G401 (cell line): ENCODE measurements at regions not wholly inside any gene's neighbourhood (a gene's known extent, or its start where the extent isn't known, plus 50 kb on each side); places are given as distances from the start of the nearest gene placed in this dataset.

ENCODE experiments used
- DNase-seq: peaks from one replicate; pipeline ENCODE4 v3.0.0-alpha.2; 2015; ENCODE audit warnings: low spot score
- in situ Hi-C: cut with HindIII; loops from 2 replicates; pipeline ENCODE4 v1.10.0; 2016; ENCODE audit warnings: low sequenced_read_pairs, mixed read lengths

DNA sequence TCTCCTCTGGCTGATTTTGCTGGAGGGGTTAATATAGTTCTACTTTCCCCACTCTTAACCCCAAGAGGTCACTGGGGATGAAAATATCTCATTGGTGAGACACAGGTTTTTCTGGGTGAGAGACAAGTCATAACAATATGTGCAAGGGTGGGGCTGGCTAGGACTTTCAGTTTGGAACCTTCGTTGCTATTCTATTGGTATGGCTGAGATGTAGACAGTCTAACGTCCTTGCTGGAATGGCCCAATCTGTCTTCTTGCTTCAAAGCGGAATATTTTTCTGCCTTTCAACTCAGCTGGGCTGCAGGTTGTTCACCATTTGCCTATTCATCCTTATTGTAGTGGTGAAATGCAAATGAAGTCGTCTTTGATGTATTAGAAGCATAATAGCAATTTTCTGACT, 267.3 kb upstream of the MKI67 start:
- DNase-seq, result no peak
- in situ Hi-C loops, result no loop called here

DNA sequence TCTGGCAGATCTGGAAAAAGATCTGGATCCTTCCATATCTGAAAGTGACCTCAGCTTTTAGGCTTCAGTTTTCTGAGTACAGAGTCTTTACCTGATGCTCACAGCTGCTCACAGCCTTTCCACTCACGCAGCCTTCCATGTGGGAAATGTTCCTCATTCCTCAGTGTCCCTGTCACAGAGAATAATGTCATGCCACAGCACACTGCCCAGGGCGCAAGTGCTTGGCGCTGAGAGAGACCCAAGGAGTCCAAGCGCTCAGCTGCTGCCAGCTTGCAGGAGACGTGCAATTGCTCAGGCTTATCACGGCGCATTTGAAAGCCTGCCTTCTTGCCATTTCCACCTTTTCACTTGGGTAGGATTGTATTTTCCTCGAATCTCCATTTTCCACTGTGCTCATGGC, 271.9 kb upstream of the MKI67 start:
- in situ Hi-C loops, result no loop called here
- DNase-seq, result no peak

DNA sequence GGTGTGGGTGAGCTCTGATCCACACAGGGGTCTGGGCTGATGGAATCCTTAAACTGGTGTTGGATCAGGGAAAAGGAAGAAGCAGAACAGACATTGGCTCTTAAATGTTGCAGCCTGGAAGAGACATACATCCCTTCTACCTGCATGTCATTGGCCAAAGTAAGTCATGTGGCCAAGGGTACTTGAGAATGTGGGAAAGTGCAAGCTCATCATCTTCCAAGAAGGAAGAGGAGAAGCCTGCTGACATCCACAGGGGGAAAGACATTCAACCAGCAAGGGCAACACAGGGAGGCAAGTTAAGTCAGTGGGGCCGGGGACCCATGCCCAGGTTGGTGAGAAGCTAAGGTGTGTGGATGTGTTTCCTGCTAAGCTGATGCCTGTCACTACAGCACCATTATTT, 272.8 kb upstream of the MKI67 start:
- DNase-seq, result no peak
- in situ Hi-C loops, result no loop called here

DNA sequence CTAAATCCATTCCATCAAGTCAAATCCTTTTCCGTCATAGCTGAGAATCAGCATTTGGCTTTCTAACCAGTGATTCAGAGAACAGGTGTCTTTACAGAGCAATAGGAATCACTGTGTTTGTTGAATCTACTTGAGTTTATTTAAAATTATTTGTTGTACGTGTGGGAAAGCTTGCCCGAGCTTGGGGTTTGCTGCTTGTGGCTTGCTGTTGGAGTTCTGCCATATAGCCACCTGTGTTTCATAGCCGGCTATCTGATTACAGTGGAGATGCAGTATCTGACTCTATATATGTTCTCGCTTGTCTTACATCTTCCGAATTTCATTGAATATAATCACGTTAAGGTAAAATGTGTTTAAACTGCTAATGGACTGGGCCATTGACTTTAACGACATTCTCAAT, 274.3 kb upstream of the MKI67 start:
- in situ Hi-C loops, result no loop called here
- DNase-seq, result no peak

DNA sequence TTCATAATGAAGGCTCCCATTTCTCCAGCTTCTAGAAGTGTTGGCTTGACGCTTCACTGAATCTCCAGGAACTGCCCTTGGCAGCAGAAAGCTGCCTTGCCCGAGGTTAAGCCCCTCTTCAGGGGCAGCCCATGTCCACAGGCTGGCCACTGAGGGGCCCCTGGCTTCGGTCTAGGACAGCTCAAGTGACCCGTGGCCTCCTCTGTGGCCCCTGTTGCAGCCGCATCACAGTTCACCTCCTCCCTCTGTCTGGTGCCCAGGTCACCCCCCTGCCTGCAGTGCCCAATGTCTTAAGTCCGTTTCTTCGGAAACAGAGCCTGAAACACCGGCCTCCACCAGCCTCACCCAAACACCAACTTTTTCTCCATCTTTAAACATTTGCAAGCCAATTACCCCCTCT, 279.2 kb upstream of the MKI67 start:
- in situ Hi-C loops, result no loop called here
- no peak for DNase-seq

DNA sequence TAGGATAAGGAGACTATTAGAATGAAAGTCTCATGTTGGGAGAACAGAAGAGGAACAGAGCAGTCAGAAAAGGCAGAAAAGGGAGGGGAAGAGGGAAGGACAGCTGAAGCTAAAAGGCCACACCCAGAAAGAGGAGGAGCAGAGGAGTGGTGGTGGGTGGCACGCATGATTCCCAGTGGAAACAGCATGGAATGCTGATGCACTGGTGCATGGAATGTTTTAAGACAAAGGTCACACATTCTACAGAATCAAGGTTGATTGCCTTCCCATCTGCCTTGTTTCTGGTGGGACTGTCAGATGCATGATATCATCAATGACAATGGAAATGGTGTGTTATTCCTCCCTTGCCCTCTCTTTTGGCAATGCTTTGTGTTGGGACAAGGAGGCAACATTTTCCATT, 285.4 kb upstream of the MKI67 start:
- DNase-seq, result no peak
- in situ Hi-C loops, result no loop called here

DNA sequence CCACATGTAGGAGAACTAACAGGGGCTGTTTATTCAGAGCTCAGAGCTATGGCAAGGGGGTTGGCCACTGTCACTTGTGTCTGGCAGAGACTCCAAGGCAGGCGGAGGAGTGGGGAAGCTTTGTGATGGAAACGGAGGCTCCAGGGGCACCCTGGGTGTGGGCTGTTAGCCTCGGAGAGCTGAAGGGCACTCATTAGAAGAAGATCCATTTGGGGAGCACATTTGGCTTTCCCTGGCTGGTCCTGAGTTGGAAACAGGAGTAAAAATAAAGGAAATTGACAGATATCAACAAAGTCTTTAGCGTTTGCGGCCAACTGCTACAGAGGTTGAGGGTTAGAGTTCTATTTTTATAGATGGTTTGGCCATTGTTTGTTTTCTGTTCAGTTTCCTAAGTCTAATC, 288.3 kb upstream of the MKI67 start:
- in situ Hi-C loops, result no loop called here
- no peak for DNase-seq

DNA sequence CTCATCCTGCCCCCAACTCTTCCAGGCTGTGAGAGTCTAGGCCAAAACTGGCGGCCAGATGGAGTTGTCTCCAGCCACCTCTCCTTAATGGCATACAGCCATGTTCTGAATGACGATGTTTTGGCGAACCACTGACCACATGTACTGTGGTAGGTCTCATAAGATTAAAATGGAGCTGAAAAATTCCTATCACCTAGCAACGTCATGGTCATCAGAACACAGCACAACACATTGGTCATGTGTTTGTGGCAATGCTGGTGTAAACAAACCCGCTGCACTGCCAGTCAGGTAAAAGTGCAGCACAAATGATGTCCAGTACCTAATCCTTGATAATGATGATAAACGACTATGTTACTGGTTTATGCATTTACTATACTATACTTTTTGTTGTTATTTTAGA, 290.0 kb upstream of the MKI67 start:
- in situ Hi-C loops, result no loop called here
- no peak for DNase-seq

DNA sequence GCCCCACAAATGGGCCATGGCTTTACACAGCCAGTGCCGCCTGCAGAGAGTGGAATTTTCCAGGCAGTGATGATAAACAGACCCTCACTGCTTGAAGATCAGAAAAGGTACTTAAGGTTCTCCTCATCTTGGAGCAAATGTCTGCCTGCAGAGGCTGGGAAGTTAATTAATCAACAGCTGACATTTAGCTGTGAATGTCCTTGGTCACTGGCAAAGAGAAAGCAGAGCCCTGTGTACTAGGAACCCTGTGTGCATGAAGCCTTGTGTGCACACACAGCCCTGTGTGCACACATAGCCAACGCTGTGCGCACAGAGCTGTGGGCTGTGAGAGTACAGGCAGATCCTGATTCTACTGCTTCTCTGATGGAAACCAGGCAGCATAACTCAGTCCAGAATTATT, 291.6 kb upstream of the MKI67 start:
- no peak for DNase-seq
- in situ Hi-C loops, result no loop called here

DNA sequence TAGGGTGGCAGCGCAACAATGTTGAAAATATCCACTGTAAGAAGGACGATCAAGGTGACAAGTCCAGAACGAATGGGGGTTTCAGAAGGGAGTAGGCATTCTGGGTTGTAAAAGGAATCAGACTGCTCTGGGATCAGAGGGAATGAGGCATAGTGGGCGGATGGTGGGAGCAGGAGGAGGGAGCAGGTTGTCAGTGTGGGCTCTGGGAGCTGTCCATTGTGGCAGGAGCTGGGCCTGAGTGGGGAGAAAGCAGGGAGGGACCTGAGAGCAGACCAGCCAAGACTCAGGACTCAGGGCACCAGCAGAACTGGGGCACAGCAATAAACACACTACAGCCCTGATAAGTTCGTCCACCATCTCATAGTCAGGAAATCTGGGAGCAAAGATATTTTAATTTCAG, 292.6 kb upstream of the MKI67 start:
- DNase-seq, result no peak
- in situ Hi-C loops, result no loop called here

DNA sequence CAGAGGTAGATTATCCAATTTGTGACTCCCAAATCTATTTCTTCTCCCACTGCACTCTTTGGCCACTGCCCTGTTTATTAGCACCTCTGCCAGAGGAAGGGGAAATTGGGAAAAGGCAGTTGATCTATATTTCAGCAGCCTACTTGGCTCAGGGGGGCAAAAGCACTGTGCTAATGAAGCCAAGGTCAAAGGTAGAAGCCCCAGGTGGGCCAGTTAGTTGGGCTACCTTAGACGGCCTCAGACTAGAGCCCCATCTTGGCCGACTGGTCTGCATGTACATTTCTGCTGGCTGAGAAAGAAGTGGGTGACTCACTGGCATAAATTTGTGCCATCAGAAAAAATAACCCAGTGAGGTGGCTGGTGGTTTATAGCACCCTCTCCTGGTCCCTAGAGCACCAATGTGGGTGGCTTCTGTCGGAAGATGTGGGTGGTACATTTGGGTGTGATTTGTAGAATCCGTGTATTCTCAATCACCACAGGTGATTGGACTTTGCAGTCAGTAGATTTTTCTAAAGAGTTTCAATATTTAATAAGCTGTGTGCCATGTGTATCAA, 293.3 kb upstream of the MKI67 start:
- in situ Hi-C loops, result no loop called here
- DNase-seq, result no peak

DNA sequence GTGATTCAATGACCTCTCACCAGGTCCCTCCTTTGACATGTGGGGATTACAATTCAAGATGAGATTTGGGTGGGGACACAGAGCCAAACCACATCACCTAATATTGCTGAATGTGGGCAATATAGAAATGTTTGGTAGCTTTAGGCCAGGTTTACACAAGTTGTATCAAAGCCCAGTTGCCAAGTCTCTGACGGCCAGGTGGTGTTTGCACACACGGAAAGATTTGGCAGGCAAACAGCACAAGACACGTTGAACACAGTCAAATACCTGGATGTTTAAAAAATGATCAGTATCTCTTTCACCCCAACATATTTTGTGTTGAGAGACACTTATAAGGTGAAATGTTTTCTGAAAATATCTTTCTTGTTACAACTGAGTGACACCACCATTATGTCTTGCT, 294.4 kb upstream of the MKI67 start:
- no peak for DNase-seq
- in situ Hi-C loops, result no loop called here

DNA sequence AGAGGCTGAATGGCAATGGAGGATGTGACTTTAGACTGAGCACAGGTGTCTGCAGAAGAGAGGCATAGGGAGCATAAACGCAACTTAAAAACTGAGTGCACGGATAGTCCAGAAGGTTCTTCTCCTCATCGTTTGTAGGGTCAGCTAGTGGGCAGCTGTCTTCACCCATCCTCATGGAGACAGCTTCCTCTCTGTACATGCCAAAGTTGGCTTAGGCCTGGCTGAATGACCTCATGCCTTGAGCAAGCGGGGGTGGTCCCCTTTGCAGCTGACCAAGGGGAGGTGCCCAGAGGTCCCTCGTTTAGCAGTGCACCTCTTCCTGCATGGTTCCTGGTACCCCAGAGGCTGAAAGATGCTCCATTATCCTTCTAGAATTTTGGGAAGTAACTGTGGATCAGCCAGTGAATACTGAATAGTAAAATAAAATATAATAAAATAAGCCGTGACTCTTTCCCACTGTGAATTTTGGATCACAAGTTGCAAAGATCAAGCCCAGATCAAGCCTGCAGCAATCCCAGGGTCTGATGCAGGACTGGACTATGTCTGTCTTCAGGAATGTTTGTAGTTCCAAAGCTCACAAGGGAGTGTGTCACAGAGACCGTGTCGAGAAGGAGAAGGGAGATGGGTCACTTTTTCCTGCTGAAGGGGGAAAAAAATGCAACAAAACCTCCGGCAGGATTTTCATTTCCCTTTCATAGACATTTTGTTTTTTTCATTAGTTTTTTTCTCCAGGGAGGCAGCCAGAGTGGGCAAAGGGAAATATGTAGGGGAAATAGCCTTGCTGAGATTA, 295.3 kb upstream of the MKI67 start:
- in situ Hi-C loops, result no loop called here
- no peak for DNase-seq

DNA sequence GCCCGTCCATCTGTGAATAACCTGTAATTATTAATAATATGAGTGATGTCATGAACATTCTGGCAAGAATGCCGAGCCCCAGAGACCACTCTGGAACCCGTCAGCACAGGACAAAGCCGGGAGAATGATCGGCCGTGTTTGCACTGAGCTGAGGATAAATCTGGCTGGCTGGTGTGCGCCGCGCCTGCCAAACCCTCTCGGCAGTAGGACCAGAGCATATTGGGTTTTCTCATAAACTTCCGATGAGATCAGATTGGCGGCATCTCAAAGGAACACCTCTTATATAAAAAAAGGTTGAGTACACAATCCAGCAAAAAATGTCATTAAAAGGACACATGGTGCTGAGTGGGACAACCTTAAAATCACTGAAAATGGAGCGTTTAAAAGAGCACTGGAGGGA, 296.0 kb upstream of the MKI67 start:
- no peak for DNase-seq
- in situ Hi-C loops, result no loop called here

DNA sequence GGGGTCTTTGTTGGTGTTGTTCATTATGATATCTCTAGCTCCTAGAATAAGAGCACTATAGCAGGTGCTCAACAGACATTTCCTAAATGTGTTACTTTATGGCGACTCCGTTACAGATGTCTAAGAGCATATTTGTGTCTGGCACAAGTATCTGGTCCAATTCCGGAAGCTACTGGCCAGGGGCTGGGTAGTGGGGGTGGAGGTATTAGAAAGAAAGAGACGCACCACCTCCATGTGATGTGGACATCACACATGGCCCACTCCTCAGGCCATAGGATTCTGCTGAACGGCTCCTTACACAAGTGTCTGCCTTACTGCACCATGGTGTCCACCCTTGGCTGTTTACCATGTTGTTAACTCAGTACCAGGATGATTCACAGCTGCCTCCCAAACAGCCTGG, 296.8 kb upstream of the MKI67 start:
- no peak for DNase-seq
- in situ Hi-C loops, result no loop called here

DNA sequence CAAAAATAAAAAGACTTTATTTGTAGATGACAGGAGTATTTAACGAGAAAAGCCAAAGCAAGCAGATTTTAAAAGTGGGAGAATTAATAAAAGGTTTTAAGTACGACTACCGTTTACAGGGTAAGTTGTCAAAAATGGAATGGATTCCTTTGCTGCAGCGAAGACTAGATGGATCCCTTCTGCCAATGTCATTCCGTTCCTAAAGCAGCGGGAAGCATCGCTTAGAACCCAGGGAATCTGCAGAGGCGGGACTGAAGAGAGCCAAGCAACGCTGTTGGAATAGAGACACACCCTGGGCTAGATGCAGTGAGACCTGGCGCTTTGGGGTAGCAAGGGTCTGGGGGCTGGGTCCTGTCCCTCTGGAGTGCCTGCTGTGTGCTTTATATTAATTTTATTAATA, 303.1 kb upstream of the MKI67 start:
- in situ Hi-C loops, result no loop called here
- no peak for DNase-seq

DNA sequence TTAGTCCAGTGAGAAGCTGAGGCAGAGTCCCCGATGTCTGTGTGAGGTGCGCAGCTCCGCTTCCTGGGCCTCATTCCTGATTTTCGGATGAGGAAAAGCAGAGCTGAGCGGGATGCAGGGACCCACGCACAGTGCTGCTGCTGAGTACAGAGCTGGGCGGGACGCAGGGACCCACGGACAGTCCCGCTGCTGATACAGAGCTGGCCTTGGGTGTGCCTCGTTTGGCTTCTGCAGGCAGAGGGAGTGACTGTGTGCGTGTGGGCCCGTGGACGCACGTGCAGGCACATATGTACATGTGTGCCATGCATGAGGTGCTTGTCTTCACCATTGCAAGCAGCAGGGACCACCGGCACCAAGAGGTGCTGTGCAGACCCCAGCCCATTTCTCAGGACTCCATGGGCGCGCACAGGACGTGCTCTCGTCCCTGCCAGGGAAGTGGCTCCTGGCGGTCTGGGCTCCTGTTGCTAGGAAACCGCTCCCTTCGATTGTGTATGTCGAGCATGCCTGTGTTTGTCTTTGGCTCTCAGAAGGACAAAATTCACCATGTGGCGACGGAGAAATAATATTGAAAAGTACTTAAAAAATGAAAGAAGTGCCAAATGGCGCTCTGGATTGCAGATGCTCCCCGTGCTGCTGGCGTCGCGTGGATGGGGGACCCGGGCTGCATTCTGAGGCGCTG, 303.8 kb upstream of the MKI67 start:
- in situ Hi-C loops, result no loop called here
- DNase-seq, result no peak

DNA sequence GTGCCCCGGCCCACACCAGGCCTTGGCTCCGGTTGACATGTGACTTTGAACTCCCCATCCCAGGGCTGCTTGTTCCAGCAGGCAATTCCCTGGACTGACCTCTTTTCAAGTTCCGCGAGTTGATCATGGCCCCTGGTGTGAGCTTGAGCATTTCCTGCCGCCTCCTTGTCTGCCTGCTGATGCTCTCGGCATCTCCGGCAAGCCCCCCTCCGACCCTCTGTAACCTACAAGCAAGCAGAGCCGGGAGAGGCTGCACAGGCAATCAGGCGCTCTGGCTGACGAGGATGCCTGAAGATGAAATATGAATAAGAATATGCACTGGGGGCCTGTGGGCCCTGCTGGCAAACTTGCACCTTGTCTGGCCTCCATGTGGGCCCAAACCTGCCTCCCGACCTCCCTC, 304.9 kb upstream of the MKI67 start:
- in situ Hi-C loops, result no loop called here
- DNase-seq, result no peak

DNA sequence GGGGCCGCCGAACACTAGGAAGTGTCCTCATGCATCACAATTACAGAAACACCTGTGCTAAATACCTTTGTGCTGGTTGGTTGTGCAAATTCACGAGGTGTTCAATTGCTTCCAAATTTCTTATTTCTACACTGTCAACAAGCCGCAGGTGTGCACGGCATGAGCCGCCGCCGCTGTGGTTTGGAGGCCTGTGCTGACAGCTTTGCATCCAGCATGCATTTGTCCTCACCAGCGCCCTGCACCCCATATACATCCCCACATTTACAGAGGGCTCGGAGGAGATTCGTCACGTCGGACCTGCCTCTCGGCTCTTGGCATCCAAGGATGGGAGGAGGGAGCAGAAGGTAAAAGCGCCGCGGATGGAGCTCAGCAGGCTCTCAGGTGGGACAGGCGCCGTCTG, 305.3 kb upstream of the MKI67 start:
- no peak for DNase-seq
- in situ Hi-C loops, result no loop called here

DNA sequence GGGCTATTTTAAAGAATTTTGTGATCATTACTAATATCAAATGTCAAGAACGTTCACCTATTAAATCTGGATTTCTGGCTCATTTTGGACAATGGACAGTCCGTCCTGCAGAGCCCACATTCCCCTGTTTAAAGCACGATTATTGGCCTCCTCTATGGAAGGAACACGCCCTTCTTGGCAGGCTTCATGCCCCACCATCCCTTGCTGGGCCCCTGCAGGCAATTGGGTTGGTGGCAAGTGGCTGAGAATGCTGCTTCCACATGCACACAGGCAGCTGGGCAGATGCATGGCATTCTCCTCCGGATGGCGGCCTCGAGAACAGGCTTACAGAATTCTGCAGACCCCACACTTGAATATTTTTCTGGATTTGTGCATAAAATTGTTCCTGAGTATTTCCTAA, 305.8 kb upstream of the MKI67 start:
- in situ Hi-C loops, result no loop called here
- DNase-seq, result no peak

DNA sequence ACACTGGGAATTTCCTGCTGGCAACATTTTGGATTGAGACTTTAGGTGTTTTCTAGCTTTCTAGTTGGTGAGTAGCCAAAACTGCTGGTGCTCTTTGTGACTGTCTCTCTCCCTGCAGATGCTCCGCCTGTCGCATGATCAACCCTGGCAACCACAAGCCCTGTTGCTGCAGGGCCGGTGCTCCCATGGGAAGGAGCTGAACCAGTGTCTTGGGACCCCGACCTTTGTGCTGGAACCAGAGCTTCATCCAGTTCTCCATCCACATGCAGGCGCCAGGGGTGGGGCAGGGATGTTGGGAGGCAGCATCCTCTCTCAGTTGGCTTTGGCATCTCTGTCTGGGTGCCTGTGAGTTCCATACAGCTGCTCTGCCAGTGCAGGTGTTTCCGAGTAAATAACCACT, 306.2 kb upstream of the MKI67 start:
- in situ Hi-C loops, result no loop called here
- no peak for DNase-seq
